Right ventricle myocardium superior (tissue), 1 donor: ENCODE measurements at regions not wholly inside any gene's neighbourhood (a gene's known extent, or its start where the extent isn't known, plus 50 kb on each side); places are given as distances from the start of the nearest gene placed in this dataset.

Experiments used
- ATAC-seq: fragments of 200-7000 bp; cut with Tn5 transposase; one replicate; pipeline ENCODE4 v1.9.1; 2020; ENCODE audit warnings: mild to moderate bottlenecking; ENCODE audit not compliant: poor library complexity
- DNase-seq: peaks from one replicate; pipeline ENCODE4 v3.0.0-alpha.2; 2020
- intact Hi-C: fragments of 100-400 bp; cut with DNase I; formaldehyde crosslinking; loops from one replicate; pipeline ENCODE4 v1.11.2; 2022
- donor health status: DM: no; HTN: yes; CAD: no; lungs with severe emphysema.

DNA sequence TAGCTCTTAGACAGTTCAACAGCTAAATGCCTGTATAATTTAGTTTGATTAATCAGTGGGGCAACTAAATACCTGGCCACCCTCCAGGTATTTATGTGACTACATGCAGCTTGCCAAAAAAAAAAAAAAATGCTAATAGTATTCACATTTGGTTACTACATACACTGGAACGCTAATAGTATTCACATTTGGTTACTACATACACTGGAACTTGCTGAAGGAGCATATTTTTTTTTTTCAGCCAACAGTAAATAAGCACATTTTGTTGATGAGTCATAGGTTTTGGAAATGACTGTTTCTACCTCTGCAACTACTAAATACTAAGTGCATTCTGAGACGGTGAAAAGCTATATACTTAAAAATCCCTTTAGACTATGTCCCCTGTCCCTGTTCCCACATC is 1172.3 kb downstream of the LRFN5 start:
- intact Hi-C loops = no loop called here
- ATAC-seq (no peak), DNase-seq (no peak)

DNA sequence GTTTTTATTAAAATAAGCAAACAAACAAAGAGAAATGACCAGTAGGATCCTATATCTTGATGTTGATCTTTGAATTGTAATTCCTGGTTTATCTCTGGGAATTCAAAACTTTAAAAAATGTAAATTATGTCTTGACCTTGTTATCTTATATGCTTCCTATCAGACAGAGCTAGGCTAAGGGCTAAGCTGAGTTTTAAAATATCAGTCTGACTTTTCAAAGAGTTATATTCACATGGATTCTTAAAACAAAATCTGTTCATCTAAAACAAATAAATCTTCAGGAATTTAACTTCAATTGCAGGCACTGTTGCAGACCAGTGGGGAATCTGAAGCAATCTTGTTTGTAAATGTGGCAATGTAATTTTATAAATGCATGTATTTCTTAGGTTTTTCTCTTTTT is 1144.1 kb downstream of the LRFN5 start:
- intact Hi-C loops = no loop called here
- no peak for DNase-seq
- ATAC-seq = no peak

DNA sequence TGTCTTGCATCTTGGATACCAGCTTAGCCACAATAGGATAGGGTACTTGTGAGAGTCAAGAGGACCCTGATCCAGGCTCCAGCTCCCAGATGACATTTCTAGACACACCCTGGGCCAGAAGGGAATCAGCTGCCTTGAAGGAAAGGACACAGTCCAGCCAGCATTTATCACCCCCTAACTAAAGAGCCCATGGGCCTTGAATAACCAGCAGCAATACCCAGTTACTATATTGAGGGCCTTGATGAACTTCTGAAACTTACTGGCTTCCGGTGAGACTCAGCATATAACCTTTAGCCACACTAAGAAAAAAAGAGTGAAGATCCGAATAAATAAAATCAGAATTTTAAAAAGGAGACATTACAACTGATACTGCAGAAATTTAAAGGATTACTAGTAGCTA is 1135.4 kb downstream of the LRFN5 start:
- DNase-seq = no peak
- intact Hi-C loops = no loop called here
- no peak for ATAC-seq

DNA sequence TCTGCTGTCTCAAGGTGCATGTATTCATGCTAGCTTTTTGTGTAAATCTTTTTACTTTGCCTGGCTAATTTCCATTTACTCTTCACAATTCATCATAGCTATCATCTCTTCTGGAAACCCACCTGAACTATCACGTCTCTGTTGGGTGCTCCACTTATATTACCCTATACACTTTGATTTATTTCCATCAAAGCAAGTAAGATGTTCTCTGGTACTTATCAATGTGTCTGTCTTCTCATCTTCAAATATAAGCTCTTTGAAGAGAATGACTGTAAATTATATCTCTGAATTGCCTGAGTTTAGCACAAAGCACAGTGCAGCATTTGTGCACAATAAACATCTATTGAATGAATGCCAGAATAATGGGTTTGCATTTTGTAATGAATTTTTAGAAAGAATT is 1129.7 kb downstream of the LRFN5 start:
- DNase-seq (no peak), ATAC-seq (no peak)
- intact Hi-C loops = no loop called here

DNA sequence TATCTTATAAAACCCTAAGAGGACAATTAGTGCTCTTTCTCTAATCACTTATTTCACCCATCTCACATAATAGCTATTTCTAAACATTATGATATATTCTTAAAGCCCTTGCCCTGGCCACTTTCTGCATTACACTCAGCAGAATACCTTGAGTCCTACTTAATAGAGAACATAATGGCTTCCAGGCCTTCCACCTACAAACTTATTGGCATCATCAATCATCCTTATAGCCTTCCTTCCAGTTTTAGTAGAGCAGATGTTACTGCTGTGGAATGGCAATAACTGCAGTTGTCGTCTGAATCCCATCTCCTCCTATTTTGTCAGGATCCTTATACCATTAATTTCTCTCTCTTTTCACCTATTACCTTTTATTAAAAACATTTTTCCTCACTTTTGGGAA is 1127.4 kb downstream of the LRFN5 start:
- intact Hi-C loops = no loop called here
- ATAC-seq (no peak), DNase-seq (no peak)

DNA sequence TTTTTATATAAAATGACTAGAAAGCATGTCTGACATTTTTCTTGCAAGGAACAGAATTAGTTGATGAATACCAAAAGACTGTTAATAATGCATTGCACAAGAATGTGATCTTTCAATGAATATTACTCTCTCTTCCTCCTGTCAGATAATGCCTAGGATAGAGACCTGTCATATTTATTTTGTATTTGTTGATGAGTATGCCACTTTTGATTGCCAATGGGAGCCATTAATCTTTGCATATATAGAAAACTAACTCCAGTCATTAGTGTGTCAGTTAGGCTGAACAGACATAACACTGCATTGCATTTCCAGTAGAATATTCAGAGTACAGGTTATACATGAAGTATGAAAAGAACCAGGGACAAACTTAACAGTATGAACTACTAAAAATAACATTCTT is 1125.3 kb downstream of the LRFN5 start:
- intact Hi-C loops = no loop called here
- DNase-seq = no peak
- no peak for ATAC-seq

DNA sequence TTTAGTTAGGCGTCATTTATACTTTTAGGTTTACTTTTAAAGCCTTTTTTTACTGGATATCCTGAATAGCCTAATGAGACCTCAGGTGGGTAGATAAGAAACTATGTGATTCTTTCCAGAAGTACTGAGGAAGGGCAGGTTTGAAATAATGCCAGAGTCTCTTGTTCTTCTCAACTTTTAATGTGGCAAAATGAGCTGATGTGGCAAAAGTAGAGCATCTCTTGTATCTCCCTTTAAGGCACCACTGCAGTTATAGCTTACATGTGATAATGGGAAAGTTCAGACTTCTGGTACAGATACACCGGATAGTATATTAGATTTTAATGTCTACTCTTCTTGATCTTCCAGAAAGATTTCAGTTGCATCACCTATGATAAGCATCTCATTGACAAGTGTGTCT is 1124.8 kb downstream of the LRFN5 start:
- intact Hi-C loops = no loop called here
- DNase-seq (no peak), ATAC-seq (no peak)

DNA sequence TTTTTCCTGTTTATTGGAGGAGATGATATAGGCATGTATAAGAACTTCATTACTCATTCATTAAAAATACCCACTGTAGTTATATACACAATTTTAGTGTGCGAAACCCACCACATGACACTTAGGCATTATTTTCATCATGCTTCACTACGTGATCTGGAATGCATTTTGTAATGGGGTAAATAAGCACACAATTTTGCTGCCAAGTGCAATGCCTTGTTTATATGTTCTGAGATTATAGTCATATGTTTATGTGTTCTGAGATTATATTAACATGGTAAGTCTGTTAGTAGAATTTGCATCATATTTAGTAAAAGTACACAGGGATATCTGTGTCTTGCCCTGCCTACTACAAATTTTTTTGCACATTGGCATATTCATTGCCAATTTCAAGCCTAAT is 1123.0 kb downstream of the LRFN5 start:
- intact Hi-C loops = no loop called here
- ATAC-seq (no peak), DNase-seq (no peak)

DNA sequence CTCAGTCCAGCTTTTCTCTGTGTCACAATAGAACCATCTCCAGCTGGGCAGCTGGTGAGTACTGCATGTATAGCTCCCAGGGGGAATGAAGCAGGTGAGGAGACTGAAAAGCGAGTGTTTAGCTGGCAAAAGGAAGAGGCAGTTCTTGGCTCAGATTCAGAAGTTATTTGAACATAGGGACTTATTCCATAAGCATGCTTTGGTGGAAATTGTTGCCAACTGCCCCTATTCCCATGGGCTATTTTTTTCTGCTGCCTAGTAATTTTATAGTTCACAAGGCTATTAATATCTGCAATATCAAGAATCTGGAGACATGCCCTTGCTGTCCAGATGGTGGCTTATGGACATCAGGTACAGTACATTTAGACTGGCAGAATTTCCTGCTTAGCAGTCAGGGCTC is 1112.7 kb downstream of the LRFN5 start:
- intact Hi-C loops = no loop called here
- no peak for DNase-seq
- no peak for ATAC-seq

DNA sequence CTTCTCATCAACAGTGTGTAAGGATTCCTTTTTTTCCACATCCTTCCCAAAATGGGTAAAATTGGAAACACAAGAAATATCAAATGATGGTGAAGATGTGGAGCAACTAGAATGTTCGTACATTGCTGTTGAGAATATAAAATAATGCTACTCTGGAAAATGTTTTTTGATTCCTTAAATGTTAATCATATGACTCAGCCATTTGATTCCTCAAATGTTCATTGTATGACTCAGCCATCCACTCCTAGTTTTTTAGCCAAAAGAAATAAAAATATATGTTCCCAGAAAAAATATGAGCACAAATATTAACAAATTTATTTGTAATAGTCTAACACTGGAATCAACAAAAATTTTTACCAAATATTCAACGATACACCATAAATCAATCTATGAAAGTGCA is 1108.6 kb downstream of the LRFN5 start:
- DNase-seq (no peak), ATAC-seq (no peak)
- intact Hi-C loops = no loop called here

DNA sequence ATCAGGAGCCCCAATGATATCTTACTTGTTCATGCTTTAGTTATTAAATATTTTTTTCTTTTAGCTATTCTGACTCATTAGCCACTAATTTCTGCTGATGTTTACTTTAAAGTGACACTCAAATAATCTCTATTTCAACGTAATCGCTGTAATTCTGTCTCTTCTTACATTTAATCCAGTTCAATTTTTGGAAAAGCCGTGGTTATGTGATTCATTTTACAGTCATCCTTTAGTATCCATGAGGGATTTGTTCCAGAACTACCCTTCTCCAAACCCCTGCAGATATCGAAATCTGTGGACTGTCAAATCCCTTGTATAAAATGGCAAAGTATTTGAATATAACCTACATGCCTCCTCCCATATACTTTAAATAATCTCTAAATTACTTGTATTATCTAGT is 1103.4 kb downstream of the LRFN5 start:
- DNase-seq (no peak), ATAC-seq (no peak)
- intact Hi-C loops = no loop called here

DNA sequence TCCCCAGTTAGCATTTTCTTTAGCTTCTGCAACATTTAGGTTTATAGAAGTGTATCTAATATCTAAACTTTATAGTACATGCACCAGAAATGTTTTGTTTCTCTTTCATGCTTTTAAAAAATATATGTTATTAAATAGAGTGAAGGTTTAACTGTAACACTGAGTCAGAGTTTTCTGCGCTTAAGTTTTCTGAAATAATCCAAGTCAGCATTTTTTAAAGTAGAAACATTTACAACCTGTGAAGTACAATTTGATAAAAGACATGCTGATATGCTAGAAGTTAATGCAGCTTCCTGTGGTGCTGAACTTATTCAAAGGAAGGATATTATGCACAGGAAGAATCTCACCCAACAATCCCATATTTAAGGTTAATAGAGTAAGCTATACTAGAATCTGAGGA is 1096.8 kb downstream of the LRFN5 start:
- ATAC-seq = no peak
- no peak for DNase-seq
- intact Hi-C loops = no loop called here

DNA sequence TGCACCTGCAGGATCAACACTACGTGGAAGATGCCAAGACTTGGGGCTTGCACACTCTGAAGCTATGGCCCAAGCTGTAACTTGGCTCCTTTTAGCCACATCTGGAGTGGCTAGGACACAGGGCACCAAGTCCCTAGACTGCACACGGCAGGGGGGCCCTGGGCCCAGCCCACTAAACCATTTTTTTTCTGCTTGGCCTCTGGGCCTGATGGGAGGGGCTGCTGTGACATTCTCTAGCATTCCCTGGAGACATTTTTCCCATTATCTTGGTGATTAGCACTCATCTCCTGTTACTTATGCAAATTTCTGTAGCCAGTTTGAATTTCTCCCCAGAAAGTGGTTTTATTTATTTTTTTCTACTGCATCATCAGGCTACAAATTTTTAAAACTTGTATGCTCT is 1080.7 kb downstream of the LRFN5 start:
- ATAC-seq (no peak), DNase-seq (no peak)
- intact Hi-C loops = no loop called here

DNA sequence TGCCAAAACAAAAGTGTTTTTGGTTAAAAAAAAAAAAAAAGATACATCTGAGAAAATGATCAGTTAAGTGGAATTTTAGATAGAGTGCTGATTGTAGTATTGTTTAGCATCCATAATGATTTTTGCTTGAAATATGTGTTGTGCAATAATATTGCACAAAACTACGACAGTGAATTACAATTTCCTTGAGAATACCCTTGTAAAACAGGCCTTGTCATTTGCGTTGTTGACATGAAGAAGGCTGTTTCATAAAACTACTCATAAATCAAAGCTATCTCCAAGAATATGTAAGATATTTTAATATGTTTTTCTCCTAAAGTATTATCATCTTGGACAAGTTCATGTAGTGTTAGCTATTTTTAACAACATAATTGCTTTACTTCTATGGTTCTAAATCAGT is 1077.0 kb downstream of the LRFN5 start:
- ATAC-seq = no peak
- intact Hi-C loops = no loop called here
- DNase-seq = no peak

DNA sequence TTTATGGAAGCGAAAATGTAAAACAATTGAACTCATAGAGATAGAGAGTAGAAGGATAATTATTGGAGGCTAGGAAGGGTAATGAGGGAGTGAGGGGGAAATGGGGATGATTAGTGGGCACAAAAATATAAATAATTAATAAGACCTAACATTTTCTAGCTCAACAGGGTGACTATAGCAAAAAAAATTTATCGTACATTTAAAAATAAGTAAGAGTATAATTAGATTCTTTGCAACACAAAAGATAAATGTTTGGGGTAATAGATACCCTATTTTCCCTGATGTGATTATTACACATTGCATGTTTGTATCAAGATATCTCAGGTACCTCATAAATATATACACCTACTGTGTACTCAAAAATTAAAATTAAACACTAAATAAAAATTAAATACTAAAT is 1070.0 kb downstream of the LRFN5 start:
- no peak for ATAC-seq
- no peak for DNase-seq
- intact Hi-C loops = no loop called here

DNA sequence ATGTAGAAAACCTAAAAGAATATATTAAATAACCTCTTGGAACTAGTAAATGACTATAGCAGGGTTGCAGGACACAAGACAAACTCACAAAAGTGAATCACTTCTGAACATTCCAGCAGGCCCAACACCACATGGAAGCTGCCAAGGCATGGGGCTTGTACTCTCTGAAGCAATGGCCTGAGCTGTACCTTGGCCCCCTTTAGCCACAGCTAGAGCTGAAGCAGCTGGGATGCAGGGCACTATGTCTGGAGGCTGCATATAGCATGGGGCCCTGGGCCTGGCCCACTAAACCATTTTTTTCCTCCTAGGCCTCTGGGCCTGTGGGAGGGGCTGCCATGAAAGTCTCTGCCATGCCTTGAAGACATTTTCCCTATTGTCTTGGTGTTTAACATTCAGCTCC is 1067.3 kb downstream of the LRFN5 start:
- ATAC-seq = no peak
- intact Hi-C loops = no loop called here
- no peak for DNase-seq

DNA sequence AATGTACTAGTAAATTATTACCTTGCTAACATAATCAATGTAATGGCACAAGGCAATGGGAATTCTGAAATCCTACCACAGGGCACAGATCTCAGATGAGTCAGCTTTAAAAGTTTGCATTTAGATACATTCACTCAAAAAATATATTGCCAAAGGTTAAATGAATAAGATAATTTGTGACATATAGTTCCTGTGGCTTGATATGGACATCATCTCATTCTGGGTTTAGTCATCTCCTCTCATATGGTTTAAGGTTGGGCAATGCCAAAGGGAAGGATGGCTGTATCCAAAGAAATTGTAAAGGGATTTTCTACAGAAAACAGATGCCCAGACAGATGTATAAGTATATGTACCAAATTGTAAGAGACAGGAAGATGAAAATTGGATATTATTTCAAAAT is 1065.0 kb downstream of the LRFN5 start:
- DNase-seq = no peak
- intact Hi-C loops = no loop called here
- no peak for ATAC-seq

DNA sequence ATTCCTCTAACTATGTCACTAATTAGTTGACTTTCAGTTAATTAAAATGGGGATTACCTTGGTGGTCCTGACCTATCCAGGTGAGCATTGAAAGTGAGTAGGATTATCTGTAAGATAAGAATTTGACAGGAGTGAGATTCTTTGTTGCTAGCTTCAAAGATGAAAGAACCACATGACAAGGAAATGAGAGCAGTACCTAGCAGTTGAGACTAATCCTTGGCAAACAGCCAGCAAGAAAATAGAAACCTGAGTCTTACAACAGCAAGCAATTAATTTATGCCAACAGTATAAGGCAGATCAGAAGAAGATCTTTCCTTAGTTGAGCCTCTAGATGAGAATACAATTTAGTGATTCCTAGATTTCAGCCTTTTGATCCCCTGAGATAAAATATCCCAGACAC is 1058.4 kb downstream of the LRFN5 start:
- ATAC-seq (no peak), DNase-seq (no peak)
- intact Hi-C loops = no loop called here

DNA sequence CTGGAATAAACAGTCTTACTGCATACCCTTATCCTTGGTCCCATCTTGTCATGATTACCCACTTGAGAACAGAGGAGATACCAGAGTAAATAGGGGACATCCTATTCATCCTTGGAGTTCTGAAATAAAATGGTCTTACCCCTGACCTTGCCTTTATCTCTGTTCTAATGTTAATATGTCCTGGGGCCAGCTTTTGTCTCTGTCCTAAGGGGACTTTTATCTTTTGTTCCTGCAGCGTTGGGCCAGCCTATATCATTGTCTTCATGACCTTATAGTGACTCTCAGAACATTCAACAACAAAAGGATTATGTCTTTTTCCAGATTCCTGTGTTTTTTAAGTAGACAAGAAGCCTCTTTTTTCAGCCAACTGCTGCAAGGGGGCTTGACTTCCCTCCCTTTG is 1057.5 kb downstream of the LRFN5 start:
- intact Hi-C loops = no loop called here
- ATAC-seq = no peak
- no peak for DNase-seq

DNA sequence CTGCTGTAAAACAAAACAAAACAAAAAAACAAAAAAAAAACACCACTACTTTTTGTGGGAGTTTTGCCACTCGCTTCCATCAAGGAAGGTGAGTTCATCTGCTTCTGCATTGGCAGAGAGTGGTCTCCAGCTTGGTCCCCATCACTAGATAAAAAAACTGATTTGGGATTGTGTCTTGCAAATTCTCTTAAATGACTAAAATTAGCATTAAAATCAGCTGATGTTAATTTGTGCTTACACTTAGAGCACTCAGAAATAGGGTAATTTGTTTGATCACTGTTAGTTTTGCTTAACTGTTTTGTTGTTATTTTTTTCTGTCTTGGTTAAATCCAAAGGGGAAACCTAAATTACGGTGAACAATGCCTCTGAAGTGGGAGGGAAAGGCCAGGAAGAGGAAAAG is 1048.0 kb downstream of the LRFN5 start:
- intact Hi-C loops = no loop called here

DNA sequence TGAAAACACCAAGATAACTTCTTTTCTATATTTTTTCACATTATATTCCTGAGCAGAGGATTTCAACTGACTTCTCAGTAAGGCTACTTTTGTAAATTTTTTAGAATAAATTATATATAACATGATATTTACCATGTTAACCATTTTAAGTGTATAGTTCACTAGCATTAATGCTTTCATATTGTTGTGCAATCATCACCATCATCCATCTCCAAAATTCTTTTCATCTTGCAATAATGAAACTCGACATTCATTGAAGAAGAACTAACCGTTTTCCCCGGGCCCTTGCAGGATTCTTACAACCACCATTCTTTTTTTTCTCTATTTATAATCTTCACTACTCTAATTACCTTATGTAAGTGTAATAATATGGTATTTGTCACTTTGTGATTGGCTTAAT is 1036.1 kb downstream of the LRFN5 start:
- DNase-seq (no peak), ATAC-seq (no peak)
- intact Hi-C loops = no loop called here

More for the DNA sequence above, 1048.0 kb downstream of the LRFN5 start:
- ATAC-seq (no peak), DNase-seq (no peak)

DNA sequence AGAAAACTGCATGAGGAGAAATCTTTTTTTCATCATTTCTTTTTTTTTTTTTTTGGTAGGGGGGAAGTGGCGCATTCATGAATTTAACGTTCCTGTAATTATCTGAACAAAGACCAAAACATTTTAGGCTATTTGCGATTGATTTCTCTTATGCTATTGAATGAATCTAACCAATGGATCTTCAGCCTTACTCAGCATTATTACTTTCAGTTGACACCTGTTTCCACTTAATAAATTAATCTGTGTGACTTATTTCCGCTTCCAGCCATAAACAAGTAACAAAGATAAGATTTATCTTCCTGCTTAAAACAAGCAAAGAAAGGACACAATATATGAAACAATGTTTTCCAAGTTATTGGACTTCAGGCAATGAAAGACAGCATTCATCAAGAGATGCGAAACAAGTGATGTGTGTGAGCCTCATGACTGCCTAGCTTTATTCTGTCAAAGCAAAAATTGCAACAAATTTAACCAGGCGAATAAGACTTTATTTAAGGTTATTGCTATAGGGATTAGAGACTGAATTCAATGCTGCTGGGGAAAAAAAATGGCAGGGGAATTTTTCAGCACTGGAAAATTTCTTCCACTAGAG is 1026.9 kb downstream of the LRFN5 start:
- ATAC-seq = no peak
- intact Hi-C loops = no loop called here
- no peak for DNase-seq
